PC-3 (cell line): ENCODE measurements at regions not wholly inside any gene's neighbourhood (a gene's known extent, or its start where the extent isn't known, plus 50 kb on each side); places are given as distances from the start of the nearest gene placed in this dataset.

Experiments used
- ATAC-seq: fragments of 200-7000 bp; cut with Tn5 transposase; 2 replicates; pipeline ENCODE4 v1.9.1; 2020; ENCODE audit warnings: mild to moderate bottlenecking, moderate library complexity
- BruUV-seq: library from RNA; stranded (reverse); fragments of 400-500 nt; replicated peaks from 2 replicates; lab custom pipeline; 2021; lab: Mats Ljungman, UMichigan
- CTCF ChIA-PET: fragments of 300-600 bp; sonication (Branson Sonifier 250); formaldehyde crosslinking; loops from one replicate; lab custom pipeline; 2022; ENCODE audit warnings: antibody characterized with exemption; lab: Charles Lee
- POLR2A ChIA-PET: fragments of 300-600 bp; sonication (Branson Sonifier 250); formaldehyde crosslinking; loops from one replicate; lab custom pipeline; 2022; ENCODE audit warnings: antibody characterized with exemption; ENCODE audit not compliant: unreplicated experiment; lab: Charles Lee
- DNase-seq: peaks from one replicate; pipeline ENCODE4 v3.0.0-alpha.2; 2015
- H2AFZ ChIP-seq: fragments of 300-600 bp; sonication (generic); 2 replicates; pipeline ENCODE4 v1.6.0; 2016; ENCODE audit warnings: antibody characterized with exemption, low read length
- H3F3A ChIP-seq: fragments of 300-600 bp; sonication (generic); one replicate; pipeline ENCODE4 v1.6.0; 2017; ENCODE audit warnings: antibody characterized with exemption, low read length, control low read depth, mild to moderate bottlenecking; ENCODE audit not compliant: unreplicated experiment
- H3K27ac ChIP-seq: fragments of 300-600 bp; sonication (generic); 2 replicates; pipeline ENCODE4 v1.5.1; 2016; ENCODE audit warnings: mild to moderate bottlenecking, low read length
- H3K27me3 ChIP-seq: fragments of 300-600 bp; sonication (generic); 2 replicates; pipeline ENCODE4 v1.6.1; 2016; ENCODE audit warnings: low read length, mixed read lengths
- H3K36me3 ChIP-seq: fragments of 300-600 bp; sonication (generic); 2 replicates; pipeline ENCODE4 v1.6.1; 2016; ENCODE audit warnings: low read depth, mixed run types, low read length, mixed read lengths
- H3K4me1 ChIP-seq: fragments of 300-600 bp; sonication (generic); 2 replicates; pipeline ENCODE4 v1.5.1; 2016; ENCODE audit warnings: low read length; ENCODE audit not compliant: insufficient read depth
- H3K4me2 ChIP-seq: fragments of 300-600 bp; sonication (generic); 2 replicates; pipeline ENCODE4 v1.6.0; 2016; ENCODE audit warnings: low read length
- H3K4me3 ChIP-seq: fragments of 300-600 bp; sonication (generic); 2 replicates; pipeline ENCODE4 v1.5.1; 2016; ENCODE audit warnings: mild to moderate bottlenecking, low read length, mixed read lengths
- H3K79me2 ChIP-seq: fragments of 300-600 bp; sonication (generic); 2 replicates; pipeline ENCODE4 v1.6.1; 2017; ENCODE audit warnings: low read length, mixed read lengths
- H3K9ac ChIP-seq: fragments of 300-600 bp; sonication (generic); 2 replicates; pipeline ENCODE4 v1.6.0; 2016; ENCODE audit warnings: mild to moderate bottlenecking, low read length
- H3K9me2 ChIP-seq: fragments of 300-600 bp; sonication (generic); replicated peaks from 2 replicates; pipeline ENCODE4 v1.6.1; 2016; ENCODE audit warnings: mixed run types, low read length, mixed read lengths
- H3K9me3 ChIP-seq: fragments of 300-600 bp; sonication (generic); 2 replicates; pipeline ENCODE4 v1.6.1; 2016; ENCODE audit warnings: low read length, mixed read lengths
- H4K20me1 ChIP-seq: fragments of 300-600 bp; sonication (generic); 2 replicates; pipeline ENCODE4 v1.6.1; 2016; ENCODE audit warnings: low read length, mixed read lengths
- EZH2 ChIP-seq: fragments of 300-600 bp; sonication (generic); IDR thresholded peaks from one replicate; pipeline ENCODE4 v1.6.1; 2017; ENCODE audit warnings: antibody characterized with exemption, mild to moderate bottlenecking, low read length; ENCODE audit not compliant: unreplicated experiment
- EZH2phosphoT487 ChIP-seq: fragments of 300-600 bp; sonication (generic); IDR thresholded peaks from 2 replicates; pipeline ENCODE4 v1.6.1; 2018; ENCODE audit warnings: mild to moderate bottlenecking, antibody characterized with exemption, low read length, borderline replicate concordance
- intact Hi-C: fragments of 100-400 bp; cut with micrococcal nuclease; formaldehyde crosslinking; loops from 2 replicates; pipeline ENCODE4 v1.9.0; 2023
- TF ChIP-seq, protein P1 (sequence below): fragments of 300-600 bp; sonication (generic); conservative IDR thresholded peaks from 2 replicates; pipeline ENCODE4 v1.5.1; 2017; ENCODE audit warnings: antibody characterized with exemption, low read depth, mild to moderate bottlenecking, low read length

DNA sequence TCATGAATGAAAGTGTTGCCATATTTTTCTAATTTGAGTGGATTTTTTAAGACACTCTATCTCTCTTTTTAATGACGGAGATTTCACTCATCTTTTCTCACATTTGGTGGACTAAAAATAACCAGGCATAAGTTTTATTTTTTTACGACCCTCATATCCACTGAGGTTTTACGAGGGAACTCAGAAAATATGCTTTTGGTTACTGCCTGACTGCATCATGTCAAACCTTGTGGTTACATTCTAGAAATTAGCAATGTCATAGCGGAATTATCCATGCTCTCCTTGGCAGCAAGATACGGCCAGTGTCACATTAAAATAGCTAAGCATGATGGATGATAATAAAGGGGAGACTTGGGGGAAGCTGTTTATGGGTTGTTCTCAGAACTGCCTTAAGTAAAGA, 428.6 kb upstream of the FSHR start:
- TF ChIP-seq EZH2: no peak
- TF ChIP-seq, protein P1, sequence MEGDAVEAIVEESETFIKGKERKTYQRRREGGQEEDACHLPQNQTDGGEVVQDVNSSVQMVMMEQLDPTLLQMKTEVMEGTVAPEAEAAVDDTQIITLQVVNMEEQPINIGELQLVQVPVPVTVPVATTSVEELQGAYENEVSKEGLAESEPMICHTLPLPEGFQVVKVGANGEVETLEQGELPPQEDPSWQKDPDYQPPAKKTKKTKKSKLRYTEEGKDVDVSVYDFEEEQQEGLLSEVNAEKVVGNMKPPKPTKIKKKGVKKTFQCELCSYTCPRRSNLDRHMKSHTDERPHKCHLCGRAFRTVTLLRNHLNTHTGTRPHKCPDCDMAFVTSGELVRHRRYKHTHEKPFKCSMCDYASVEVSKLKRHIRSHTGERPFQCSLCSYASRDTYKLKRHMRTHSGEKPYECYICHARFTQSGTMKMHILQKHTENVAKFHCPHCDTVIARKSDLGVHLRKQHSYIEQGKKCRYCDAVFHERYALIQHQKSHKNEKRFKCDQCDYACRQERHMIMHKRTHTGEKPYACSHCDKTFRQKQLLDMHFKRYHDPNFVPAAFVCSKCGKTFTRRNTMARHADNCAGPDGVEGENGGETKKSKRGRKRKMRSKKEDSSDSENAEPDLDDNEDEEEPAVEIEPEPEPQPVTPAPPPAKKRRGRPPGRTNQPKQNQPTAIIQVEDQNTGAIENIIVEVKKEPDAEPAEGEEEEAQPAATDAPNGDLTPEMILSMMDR: no peak
- TF ChIP-seq EZH2phosphoT487: no peak
- ATAC-seq (no peak), DNase-seq (no peak)
- CTCF ChIA-PET: no interaction called here
- POLR2A ChIA-PET: no interaction called here
- H3K27ac ChIP-seq: no peak overlapping the region
- intact Hi-C loops: no loop called here
- BruUV-seq: no TSS peak
- no peaks in the 10 kb centered on the region for H3K79me2 ChIP-seq
- no peak overlapping the region for H3K4me3 ChIP-seq
- H3K9me2 ChIP-seq: no peaks in the 10 kb centered on the region
- no peak overlapping the region for H3K9ac ChIP-seq
- H2AFZ ChIP-seq: no peak overlapping the region
- H3K27me3 ChIP-seq: no peaks in the 10 kb centered on the region
- no peaks in the 10 kb centered on the region for H3K9me3 ChIP-seq
- no peaks in the 10 kb centered on the region for H3K36me3 ChIP-seq
- H3F3A ChIP-seq: no peaks in the 10 kb centered on the region
- H3K4me1 ChIP-seq: no peaks in the 10 kb centered on the region
- H4K20me1 ChIP-seq: no peaks in the 10 kb centered on the region
- no peak overlapping the region for H3K4me2 ChIP-seq

DNA sequence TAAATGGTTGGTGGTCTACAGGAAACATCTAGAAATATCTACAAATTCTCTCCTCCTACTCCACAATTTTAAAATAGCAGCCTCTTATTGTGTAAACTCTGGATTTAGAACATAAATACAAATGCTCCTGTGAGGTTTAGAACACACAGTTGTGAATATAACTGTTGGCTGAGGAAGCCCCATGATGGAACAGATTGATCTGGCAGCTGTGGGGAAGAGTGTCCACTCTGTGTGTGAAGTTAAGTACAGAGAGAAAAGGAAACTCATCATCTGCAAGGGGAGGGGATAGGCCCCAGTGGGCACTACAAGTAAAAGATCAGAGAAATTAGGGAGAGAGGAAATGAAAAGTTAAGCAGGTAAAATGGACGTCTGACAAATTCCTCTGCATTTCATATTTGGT, 422.7 kb upstream of the FSHR start:
- Histone ChIP-seq H3K4me2 (no peak overlapping the region), H3K36me3 (no peaks in the 10 kb centered on the region), H3K27me3 (no peaks in the 10 kb centered on the region), H3K9me3 (no peaks in the 10 kb centered on the region), H3K9me2 (no peaks in the 10 kb centered on the region), H3K4me1 (no peaks in the 10 kb centered on the region), H3K79me2 (no peaks in the 10 kb centered on the region), H4K20me1 (no peaks in the 10 kb centered on the region), H3K27ac (no peak overlapping the region), H3K9ac (no peak overlapping the region), H3F3A (no peaks in the 10 kb centered on the region), H3K4me3 (no peak overlapping the region), H2AFZ (no peak overlapping the region)
- no peak for ATAC-seq
- BruUV-seq: no TSS peak
- no peak for DNase-seq
- TF ChIP-seq, protein P1: no peak
- TF ChIP-seq EZH2phosphoT487 (no peak), EZH2 (no peak)
- ChIA-PET POLR2A (no interaction called here), CTCF (no interaction called here)
- intact Hi-C loops: no loop called here

DNA sequence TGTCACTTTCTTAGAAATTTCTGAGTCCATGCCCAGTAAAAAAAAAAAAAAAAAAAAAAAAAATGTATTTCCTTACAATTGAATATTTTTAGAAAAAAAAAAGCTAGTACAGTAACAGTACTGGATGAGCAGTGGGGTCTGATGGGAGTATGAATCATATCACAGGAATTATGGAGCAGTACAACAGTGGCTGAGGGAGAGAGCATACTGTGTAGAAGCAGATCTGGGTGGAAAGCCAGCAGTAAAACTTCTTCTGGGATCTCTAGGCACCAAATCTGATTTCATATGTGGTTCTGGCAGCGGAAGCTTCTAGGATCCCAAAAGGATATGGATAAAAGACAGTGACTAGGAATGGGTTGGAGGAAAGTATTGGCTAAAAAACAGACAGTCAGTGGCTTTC, 414.9 kb upstream of the FSHR start:
- Histone ChIP-seq H3K4me2 (no peak overlapping the region), H3K4me1 (no peaks in the 10 kb centered on the region), H4K20me1 (no peaks in the 10 kb centered on the region), H2AFZ (no peak overlapping the region), H3K9me2 (no peaks in the 10 kb centered on the region), H3K27me3 (no peaks in the 10 kb centered on the region), H3K36me3 (no peaks in the 10 kb centered on the region), H3K27ac (no peak overlapping the region), H3K9me3 (no peaks in the 10 kb centered on the region), H3F3A (no peaks in the 10 kb centered on the region), H3K79me2 (no peaks in the 10 kb centered on the region), H3K4me3 (no peak overlapping the region), H3K9ac (no peak overlapping the region)
- CTCF ChIA-PET: no interaction called here
- intact Hi-C loops: no loop called here
- TF ChIP-seq EZH2phosphoT487: no peak
- no peak for TF ChIP-seq EZH2
- TF ChIP-seq, protein P1: no peak
- DNase-seq (no peak), ATAC-seq (no peak)
- BruUV-seq: no TSS peak
- POLR2A ChIA-PET: no interaction called here
